Cardiac muscle cell (in vitro differentiated cells and primary cell): ENCODE measurements at regions not wholly inside any gene's neighbourhood (a gene's known extent, or its start where the extent isn't known, plus 50 kb on each side); places are given as distances from the start of the nearest gene placed in this dataset.
"Not testable (repeated sequence)": the region's sequence is repeated elsewhere in the genome, so short reads cannot be mapped to it uniquely, and the experiment has no call there.

Experiments used
- DNase-seq, 2 donors: peaks; one replicate each; pipeline versions ENCODE4 v3.0.0 to v3.0.0-alpha.2; 2010 to 2017; ENCODE audit warnings: low read depth in 1 of 2, low spot score in 1 of 2
- H3K27ac ChIP-seq: fragments of 200-600 bp; sonication (generic); 2 replicates; pipeline ENCODE4 v1.5.1; 2016
- H3K27me3 ChIP-seq: fragments of 200-600 bp; sonication (generic); 2 replicates; pipeline ENCODE4 v1.6.0; 2016; ENCODE audit warnings: control low read depth
- H3K36me3 ChIP-seq: fragments of 200-600 bp; sonication (generic); 2 replicates; pipeline ENCODE4 v1.5.1; 2016; ENCODE audit warnings: control low read depth
- H3K4me1 ChIP-seq: fragments of 200-600 bp; sonication (generic); 2 replicates; pipeline ENCODE4 v1.8.1; 2017; ENCODE audit warnings: low read depth, mild to moderate bottlenecking, mixed run types
- H3K4me3 ChIP-seq: fragments of 200-600 bp; sonication (generic); 2 replicates; pipeline ENCODE4 v1.5.1; 2016; ENCODE audit warnings: mild to moderate bottlenecking
- H3K9me3 ChIP-seq: fragments of 200-600 bp; sonication (generic); 2 replicates; pipeline ENCODE4 v1.5.1; 2017; ENCODE audit warnings: low read depth, mild to moderate bottlenecking, control low read depth
- CTCF ChIP-seq: IDR thresholded peaks from 2 replicates; pipeline ENCODE4 v1.5.1; 2012; ENCODE audit warnings: low read depth, mild to moderate bottlenecking, low read length

GRCh38 chr12:63508543-63508942 is 159.8 kb downstream of the DPY19L2 start:
- no peak overlapping the region for H3K27ac ChIP-seq

GRCh38 chr12:63499567-63499966 is 168.7 kb downstream of the DPY19L2 start:
- no peak for DNase-seq
- no peaks in the 10 kb centered on the region for H3K4me1 ChIP-seq
- no peaks in the 10 kb centered on the region for H3K27me3 ChIP-seq
- H3K4me3 ChIP-seq = no peak overlapping the region
- H3K36me3 ChIP-seq = no peaks in the 10 kb centered on the region
- H3K9me3 ChIP-seq = no peaks in the 10 kb centered on the region
- no peak overlapping the region for H3K27ac ChIP-seq
- TF ChIP-seq CTCF = no peak

More at GRCh38 chr12:63508543-63508942, 159.8 kb downstream of the DPY19L2 start:
- no peaks in the 10 kb centered on the region for H3K36me3 ChIP-seq
- no peak for TF ChIP-seq CTCF
- DNase-seq = no peak
- no peaks in the 10 kb centered on the region for H3K4me1 ChIP-seq
- no peaks in the 10 kb centered on the region for H3K9me3 ChIP-seq
- H3K27me3 ChIP-seq = no peaks in the 10 kb centered on the region
- no peak overlapping the region for H3K4me3 ChIP-seq

- no peaks in the 10 kb centered on the region for H3K4me1 ChIP-seq
- no peaks in the 10 kb centered on the region for H3K27me3 ChIP-seq
- no peak overlapping the region for H3K4me3 ChIP-seq
- H3K36me3 ChIP-seq = no peaks in the 10 kb centered on the region
- TF ChIP-seq CTCF = no peak
- H3K9me3 ChIP-seq = no peaks in the 10 kb centered on the region
- H3K27ac ChIP-seq = no peak overlapping the region
- DNase-seq = no peak
These were observed 170.1 kb downstream of the DPY19L2 start for GRCh38 chr12:63498239-63498638.

GRCh38 chr12:63496654-63497053 is 171.6 kb downstream of the DPY19L2 start:
- Histone ChIP-seq H3K9me3 (no peaks in the 10 kb centered on the region), H3K27ac (no peak overlapping the region), H3K36me3 (no peaks in the 10 kb centered on the region), H3K4me3 (no peak overlapping the region), H3K4me1 (no peaks in the 10 kb centered on the region), H3K27me3 (no peaks in the 10 kb centered on the region)
- no peak for TF ChIP-seq CTCF
- no peak for DNase-seq

- H3K4me3 ChIP-seq = no peak overlapping the region
- TF ChIP-seq CTCF = no peak
These were observed 172.3 kb downstream of the DPY19L2 start for GRCh38 chr12:63495974-63496373.

GRCh38 chr12:63493357-63493756 is 174.9 kb downstream of the DPY19L2 start:
- not testable (repeated sequence) for H3K4me3 ChIP-seq, H3K27me3 ChIP-seq, H3K9me3 ChIP-seq, H3K4me1 ChIP-seq, DNase-seq, H3K27ac ChIP-seq, H3K36me3 ChIP-seq

More at GRCh38 chr12:63495974-63496373, 172.3 kb downstream of the DPY19L2 start:
- H3K27ac ChIP-seq = no peak overlapping the region
- H3K4me1 ChIP-seq = no peaks in the 10 kb centered on the region
- H3K9me3 ChIP-seq = no peaks in the 10 kb centered on the region
- no peak for DNase-seq
- H3K27me3 ChIP-seq = no peaks in the 10 kb centered on the region
- H3K36me3 ChIP-seq = no peaks in the 10 kb centered on the region
